ENCODE measurements at regions not wholly inside any gene's neighbourhood (a gene's known extent, or its start where the extent isn't known, plus 50 kb on each side); places are given as distances from the start of the nearest gene placed in this dataset.

DNA sequence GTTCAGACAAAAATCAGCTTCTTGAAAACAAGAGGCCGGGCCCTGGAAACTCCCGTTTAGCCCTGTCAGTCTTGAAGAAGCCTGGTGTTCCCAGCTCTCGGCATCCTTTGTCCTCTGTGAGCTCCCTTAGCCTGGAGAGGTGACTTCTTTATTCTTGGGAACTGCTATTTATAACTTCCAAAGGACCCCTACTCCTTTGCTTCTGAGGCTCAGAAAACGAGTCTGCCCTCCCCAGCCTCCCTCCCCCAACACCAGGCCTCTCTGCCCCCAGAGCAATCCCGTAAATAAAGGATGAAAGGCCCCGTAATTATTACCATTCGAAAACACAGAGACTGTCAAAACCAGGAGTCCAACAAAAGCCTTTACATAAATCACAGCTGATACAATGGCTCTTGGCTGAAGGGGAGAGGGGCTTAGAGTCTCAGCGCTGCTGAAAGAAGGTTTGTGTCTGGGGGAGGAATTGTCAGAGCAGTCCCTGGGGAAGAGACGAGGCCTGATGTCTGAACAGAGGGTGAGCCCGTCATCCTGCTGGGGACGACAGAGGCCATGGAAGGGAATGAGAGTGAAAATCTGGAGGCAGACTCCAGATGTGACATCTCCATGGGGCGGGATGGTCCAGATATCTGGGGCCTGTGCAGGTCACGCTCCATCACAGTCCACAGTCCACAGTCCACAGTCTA is 283.0 kb downstream of the MYCN start:
- Histone ChIP-seq H3K9ac (ENCODE audit: low read depth in 1 of 2, low read length in 2 of 2) (no peak overlapping the region), H3K27me3 (ENCODE audit: control insufficient read depth in 4 of 4, insufficient read depth in 4 of 4, low read length in 3 of 4) (no peaks in the 10 kb centered on the region), H3K4me1 (ENCODE audit: control insufficient read depth in 4 of 4, insufficient read depth in 4 of 4, low read length in 3 of 4) (no peaks in the 10 kb centered on the region), H3K27ac (ENCODE audit: low read depth in 1 of 2, low read length in 2 of 2) (no peak overlapping the region), H3K9me3 (ENCODE audit: control insufficient read depth in 4 of 4, low read length in 3 of 4) (no peaks in the 10 kb centered on the region), H3K4me3 (ENCODE audit: low read depth in 1 of 3, low read length in 3 of 3) (no peak overlapping the region), H3K36me3 (ENCODE audit: control insufficient read depth in 4 of 4, insufficient read depth in 3 of 4, low read depth in 1 of 4, low read length in 3 of 4) (no peaks in the 10 kb centered on the region)
- no peak for DNase-seq (ENCODE audit: low spot score)
- 79% methylated on average over 13 of the region's 13 CpGs for WGBS
- no peak for TF ChIP-seq YY1 (IDR thresholded peaks at IDR 0.05)
- no peak for TF ChIP-seq HNF4A (conservative IDR thresholded peaks at IDR 0.05)
- no peak for TF ChIP-seq EGR1 (IDR thresholded peaks at IDR 0.05; ENCODE audit: low read depth in 2 of 2)
- TF ChIP-seq, protein P1, sequence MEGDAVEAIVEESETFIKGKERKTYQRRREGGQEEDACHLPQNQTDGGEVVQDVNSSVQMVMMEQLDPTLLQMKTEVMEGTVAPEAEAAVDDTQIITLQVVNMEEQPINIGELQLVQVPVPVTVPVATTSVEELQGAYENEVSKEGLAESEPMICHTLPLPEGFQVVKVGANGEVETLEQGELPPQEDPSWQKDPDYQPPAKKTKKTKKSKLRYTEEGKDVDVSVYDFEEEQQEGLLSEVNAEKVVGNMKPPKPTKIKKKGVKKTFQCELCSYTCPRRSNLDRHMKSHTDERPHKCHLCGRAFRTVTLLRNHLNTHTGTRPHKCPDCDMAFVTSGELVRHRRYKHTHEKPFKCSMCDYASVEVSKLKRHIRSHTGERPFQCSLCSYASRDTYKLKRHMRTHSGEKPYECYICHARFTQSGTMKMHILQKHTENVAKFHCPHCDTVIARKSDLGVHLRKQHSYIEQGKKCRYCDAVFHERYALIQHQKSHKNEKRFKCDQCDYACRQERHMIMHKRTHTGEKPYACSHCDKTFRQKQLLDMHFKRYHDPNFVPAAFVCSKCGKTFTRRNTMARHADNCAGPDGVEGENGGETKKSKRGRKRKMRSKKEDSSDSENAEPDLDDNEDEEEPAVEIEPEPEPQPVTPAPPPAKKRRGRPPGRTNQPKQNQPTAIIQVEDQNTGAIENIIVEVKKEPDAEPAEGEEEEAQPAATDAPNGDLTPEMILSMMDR (IDR thresholded peaks at IDR 0.05; ENCODE audit: low read depth, low read length, missing input control) = no peak
- no peak for TF ChIP-seq RAD21 (IDR thresholded peaks at IDR 0.05)
- TF ChIP-seq HNF4G (IDR thresholded peaks at IDR 0.05) = no peak
- no peak for TF ChIP-seq RXRA (IDR thresholded peaks at IDR 0.05)
- TF ChIP-seq, protein P2, sequence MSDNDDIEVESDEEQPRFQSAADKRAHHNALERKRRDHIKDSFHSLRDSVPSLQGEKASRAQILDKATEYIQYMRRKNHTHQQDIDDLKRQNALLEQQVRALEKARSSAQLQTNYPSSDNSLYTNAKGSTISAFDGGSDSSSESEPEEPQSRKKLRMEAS (IDR thresholded peaks at IDR 0.05) = no peak
- TF ChIP-seq NR2F2 (IDR thresholded peaks at IDR 0.05) = no peak
- TF ChIP-seq, protein P3, sequence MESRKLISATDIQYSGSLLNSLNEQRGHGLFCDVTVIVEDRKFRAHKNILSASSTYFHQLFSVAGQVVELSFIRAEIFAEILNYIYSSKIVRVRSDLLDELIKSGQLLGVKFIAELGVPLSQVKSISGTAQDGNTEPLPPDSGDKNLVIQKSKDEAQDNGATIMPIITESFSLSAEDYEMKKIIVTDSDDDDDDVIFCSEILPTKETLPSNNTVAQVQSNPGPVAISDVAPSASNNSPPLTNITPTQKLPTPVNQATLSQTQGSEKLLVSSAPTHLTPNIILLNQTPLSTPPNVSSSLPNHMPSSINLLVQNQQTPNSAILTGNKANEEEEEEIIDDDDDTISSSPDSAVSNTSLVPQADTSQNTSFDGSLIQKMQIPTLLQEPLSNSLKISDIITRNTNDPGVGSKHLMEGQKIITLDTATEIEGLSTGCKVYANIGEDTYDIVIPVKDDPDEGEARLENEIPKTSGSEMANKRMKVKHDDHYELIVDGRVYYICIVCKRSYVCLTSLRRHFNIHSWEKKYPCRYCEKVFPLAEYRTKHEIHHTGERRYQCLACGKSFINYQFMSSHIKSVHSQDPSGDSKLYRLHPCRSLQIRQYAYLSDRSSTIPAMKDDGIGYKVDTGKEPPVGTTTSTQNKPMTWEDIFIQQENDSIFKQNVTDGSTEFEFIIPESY (IDR thresholded peaks at IDR 0.05) = no peak
- no peak for TF ChIP-seq TAF1 (conservative IDR thresholded peaks at IDR 0.05)
- no peak for TF ChIP-seq JUND (IDR thresholded peaks at IDR 0.05)

DNA sequence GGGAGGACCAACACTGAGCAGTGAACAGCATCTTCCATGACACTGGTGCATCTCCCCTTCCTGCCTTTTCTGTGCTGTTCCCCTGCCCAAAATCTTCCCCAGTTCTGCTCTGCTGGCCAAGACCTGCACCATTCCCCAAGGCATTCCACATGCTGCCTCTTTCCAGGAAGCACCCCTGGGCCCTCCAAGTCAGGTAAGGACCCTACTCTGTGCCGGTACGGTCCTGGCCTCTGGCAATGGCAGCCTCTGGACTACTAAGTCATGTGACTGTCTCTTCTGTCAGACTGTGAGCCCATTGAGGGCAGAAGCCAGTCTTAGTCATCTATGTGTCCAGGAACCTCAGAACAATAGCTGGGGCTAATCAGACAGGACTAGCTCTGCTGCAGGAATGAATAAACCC is 282.0 kb downstream of the MYCN start:
- no peaks in the 10 kb centered on the region for H3K27me3 ChIP-seq (ENCODE audit: control insufficient read depth in 4 of 4, insufficient read depth in 4 of 4, low read length in 3 of 4)

More for the DNA sequence above, 282.0 kb downstream of the MYCN start:
- H3K4me1 ChIP-seq (ENCODE audit: control insufficient read depth in 4 of 4, insufficient read depth in 4 of 4, low read length in 3 of 4) = no peaks in the 10 kb centered on the region
- H3K9me3 ChIP-seq (ENCODE audit: control insufficient read depth in 4 of 4, low read length in 3 of 4) = no peaks in the 10 kb centered on the region
- H3K36me3 ChIP-seq (ENCODE audit: control insufficient read depth in 4 of 4, insufficient read depth in 3 of 4, low read depth in 1 of 4, low read length in 3 of 4) = no peaks in the 10 kb centered on the region
- no peak overlapping the region for H3K27ac ChIP-seq (ENCODE audit: low read depth in 1 of 2, low read length in 2 of 2)
- H3K9ac ChIP-seq (ENCODE audit: low read depth in 1 of 2, low read length in 2 of 2) = no peak overlapping the region
- H3K4me3 ChIP-seq (ENCODE audit: low read depth in 1 of 3, low read length in 3 of 3) = no peak overlapping the region
- 94% methylated on average over 2 of the region's 2 CpGs for WGBS
- DNase-seq (ENCODE audit: low spot score) = no peak
- TF ChIP-seq, protein P1 (IDR thresholded peaks at IDR 0.05; ENCODE audit: low read depth, low read length, missing input control) = no peak
- TF ChIP-seq GABPA (IDR thresholded peaks at IDR 0.05 in 1 of 2, conservative IDR thresholded peaks at IDR 0.05 in 1 of 2) (no peak), FOXA2 (IDR thresholded peaks at IDR 0.05) (no peak), RXRA (IDR thresholded peaks at IDR 0.05) (no peak), HNF4G (IDR thresholded peaks at IDR 0.05) (no peak), FOXA1 (IDR thresholded peaks at IDR 0.05) (no peak)
- TF ChIP-seq, protein P4, sequence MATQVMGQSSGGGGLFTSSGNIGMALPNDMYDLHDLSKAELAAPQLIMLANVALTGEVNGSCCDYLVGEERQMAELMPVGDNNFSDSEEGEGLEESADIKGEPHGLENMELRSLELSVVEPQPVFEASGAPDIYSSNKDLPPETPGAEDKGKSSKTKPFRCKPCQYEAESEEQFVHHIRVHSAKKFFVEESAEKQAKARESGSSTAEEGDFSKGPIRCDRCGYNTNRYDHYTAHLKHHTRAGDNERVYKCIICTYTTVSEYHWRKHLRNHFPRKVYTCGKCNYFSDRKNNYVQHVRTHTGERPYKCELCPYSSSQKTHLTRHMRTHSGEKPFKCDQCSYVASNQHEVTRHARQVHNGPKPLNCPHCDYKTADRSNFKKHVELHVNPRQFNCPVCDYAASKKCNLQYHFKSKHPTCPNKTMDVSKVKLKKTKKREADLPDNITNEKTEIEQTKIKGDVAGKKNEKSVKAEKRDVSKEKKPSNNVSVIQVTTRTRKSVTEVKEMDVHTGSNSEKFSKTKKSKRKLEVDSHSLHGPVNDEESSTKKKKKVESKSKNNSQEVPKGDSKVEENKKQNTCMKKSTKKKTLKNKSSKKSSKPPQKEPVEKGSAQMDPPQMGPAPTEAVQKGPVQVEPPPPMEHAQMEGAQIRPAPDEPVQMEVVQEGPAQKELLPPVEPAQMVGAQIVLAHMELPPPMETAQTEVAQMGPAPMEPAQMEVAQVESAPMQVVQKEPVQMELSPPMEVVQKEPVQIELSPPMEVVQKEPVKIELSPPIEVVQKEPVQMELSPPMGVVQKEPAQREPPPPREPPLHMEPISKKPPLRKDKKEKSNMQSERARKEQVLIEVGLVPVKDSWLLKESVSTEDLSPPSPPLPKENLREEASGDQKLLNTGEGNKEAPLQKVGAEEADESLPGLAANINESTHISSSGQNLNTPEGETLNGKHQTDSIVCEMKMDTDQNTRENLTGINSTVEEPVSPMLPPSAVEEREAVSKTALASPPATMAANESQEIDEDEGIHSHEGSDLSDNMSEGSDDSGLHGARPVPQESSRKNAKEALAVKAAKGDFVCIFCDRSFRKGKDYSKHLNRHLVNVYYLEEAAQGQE (IDR thresholded peaks at IDR 0.05) = no peak
- TF ChIP-seq, protein P3 (IDR thresholded peaks at IDR 0.05) = no peak
